ENCODE measurements at regions not wholly inside any gene's neighbourhood (a gene's known extent, or its start where the extent isn't known, plus 50 kb on each side); places are given as distances from the start of the nearest gene placed in this dataset.

DNA sequence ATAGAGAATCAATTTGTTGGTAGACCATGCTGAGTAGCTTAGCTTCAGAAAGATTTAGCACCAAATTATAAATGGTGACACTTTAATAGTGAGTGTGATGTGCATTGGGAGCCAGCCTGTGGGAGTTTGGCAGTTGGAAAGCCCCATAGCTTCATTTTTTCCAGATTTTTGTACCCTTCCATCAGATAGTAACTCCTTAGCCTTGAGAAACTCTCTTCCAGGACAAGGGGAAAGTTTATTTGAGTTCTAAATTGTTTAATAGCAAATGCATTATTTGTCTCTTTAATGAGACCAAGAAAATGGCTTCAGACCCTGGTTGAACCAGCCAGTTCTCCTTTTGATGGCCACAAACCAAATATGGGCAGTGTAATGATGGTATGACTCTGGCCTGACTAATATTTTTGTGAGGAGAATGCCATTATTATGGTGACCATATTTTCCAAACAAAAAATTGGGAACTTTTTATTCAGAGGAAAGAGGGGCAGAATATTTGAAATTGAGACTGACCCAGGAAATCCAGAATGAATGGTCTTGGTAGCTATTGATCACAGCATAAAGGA is 49.8 kb downstream of the PLCE1 start:
- no peak for DNase-seq

- no peak for DNase-seq
Observed at GRCh38 chr10:94046098-94046497, 52.4 kb downstream of the PLCE1 start.

GRCh38 chr10:94047293-94047692 is 53.6 kb downstream of the PLCE1 start:
- no peak for DNase-seq

GRCh38 chr10:94049911-94050310 is 56.2 kb downstream of the PLCE1 start:
- no peak for DNase-seq

GRCh38 chr10:94052281-94052680 is 58.5 kb downstream of the PLCE1 start:
- no peak for DNase-seq

DNA sequence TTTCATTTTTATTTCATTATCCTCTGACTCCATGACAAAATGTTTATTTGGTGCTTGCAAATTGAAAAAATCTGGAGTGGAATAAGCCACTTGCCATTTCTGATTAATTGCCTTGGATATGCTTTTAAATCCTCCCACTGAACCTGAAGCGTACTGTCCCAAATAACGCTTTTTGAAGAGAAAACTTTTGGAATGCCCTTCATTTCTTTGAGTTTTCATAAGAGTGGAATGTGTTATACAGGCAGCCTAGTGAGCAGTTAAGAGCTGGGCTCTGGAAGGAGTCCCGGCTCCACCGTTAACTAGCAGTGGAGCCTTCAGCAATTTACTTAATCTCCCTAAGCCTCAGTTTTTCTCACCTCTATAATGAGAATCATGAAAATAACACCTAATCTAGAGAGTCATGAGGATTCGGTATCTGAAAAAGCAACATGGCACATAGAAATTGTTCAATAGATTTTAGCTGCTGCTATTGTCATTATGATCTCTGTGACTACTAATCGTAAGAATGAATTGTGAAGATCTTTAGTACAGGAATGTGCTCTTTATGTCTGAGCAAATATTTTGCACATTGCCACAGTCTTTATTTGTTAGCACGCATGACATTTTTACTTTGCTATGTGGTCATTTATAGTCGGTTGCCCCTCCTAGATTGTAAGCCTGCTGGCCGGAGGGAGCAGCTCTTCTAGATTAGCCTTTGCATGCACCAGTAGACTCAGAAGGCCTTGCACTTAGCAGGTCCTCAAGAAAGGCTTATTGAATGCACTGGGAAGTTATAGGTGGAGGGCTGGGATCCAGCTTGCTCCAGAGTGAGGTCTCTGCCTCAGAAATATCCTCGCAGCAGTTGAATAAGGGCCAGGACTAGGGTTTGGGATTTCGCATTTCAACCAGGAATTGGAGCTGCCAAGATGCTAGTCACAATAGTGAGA is 59.4 kb downstream of the PLCE1 start:
- peak; percentile 74 for DNase-seq

DNA sequence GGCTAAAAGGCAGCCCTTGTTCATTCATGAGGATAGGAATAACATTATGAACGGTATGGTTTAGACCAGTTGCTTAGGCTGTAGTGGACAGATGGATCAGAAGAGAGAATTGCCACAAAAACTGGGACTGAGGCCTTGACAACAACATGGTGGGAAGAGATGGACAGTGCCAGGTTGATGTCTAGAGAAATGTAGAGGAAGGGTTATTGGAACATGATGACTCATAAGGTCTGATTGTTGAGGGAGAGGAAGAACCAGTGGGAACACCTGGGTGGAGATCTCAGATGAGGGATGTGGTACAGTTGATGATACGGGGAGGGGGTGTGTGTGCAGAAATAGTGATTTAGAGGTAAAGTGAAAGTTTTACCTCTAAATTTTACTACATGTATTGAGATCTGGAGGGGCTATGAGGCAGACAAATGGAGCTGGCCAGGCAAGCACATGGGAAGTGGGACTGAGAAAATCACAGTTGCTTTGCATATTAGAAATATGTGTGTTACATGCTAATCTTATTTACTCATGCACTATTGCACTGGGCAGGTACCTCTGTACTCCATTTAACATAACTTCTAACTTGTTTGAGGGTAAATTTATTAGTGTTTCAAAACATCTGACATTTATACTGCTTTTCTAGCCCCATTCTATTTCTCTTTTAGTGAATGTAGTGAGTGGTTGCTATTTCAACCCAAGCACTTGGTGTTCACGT is 65.6 kb downstream of the PLCE1 start:
- DNase-seq = no peak

DNA sequence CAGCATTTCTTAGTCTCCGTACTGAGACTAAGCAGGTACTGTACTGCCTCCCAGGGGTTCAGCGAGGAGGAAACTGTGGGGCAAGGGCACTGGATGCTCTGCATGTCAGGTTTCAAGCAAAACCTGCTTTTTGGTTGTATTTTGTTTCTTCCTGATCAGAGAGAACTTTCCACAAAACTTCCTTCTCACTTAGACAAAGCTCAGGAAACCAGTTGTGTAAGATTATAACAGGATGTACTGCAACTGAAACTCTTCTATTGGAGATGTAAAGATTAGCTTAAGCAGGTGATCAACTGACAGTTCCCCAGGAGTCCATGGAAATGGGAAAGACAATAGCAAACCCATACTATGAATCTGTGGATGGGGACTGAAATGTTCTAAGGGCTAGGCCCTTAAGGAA is 67.3 kb downstream of the PLCE1 start:
- DNase-seq = no peak

- DNase-seq = no peak
Observed at GRCh38 chr10:94062611-94063010, 68.9 kb downstream of the PLCE1 start.

GRCh38 chr10:94065362-94065761 is 71.6 kb downstream of the PLCE1 start:
- DNase-seq = no peak

DNA sequence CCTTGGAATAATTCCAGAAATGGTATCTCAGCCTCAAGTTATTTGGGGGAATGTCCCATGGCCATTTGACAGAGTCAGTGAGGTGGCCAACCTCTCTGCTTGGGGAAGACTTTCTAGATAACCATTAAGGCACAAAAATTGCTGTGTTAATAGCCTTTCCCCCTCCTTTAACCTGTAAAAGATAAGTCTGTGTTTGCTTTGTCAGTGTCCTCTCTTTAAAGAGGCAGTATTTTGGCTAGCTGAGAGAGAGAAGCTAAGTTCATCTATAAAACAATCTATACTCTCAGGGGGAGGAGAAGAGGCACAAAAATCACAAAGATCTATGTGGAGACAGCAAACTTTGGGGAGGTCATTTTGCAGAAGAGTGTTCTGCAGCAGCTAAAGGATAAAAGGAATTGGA is 72.1 kb downstream of the PLCE1 start:
- DNase-seq = no peak

- peak; percentile 70 for DNase-seq
Observed at GRCh38 chr10:94066411-94066810, 72.7 kb downstream of the PLCE1 start.

- DNase-seq = no peak
Observed at GRCh38 chr10:94069884-94070283, 76.2 kb downstream of the PLCE1 start.

- no peak for DNase-seq
Observed at GRCh38 chr10:94074462-94074861, 80.7 kb downstream of the PLCE1 start.

GRCh38 chr10:94075506-94075905 is 81.8 kb downstream of the PLCE1 start:
- DNase-seq = peak; percentile 34

- peak; percentile 89 for DNase-seq
Observed at GRCh38 chr10:94076325-94076841, 82.7 kb downstream of the PLCE1 start.

GRCh38 chr10:94077042-94077441 is 83.3 kb downstream of the PLCE1 start:
- DNase-seq = no peak

DNA sequence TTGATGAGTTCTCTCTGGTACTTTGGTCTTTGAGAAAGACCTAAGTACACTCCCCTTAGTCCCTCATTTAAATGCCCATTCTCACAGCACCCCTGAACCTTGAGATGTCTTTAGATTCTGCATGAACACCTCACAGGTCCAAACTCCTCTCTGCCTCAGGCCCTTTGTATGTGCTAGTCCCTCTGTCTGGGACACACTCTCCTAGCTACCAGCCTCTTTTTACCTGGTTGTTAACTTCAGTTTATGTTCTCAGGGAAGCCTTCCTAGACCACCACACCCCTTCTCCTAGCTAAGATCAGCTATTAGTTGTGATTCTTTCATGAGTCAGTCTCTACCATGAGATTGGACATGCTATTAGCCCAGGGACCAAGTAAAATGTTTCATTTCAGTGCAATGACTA is 86.4 kb downstream of the PLCE1 start:
- DNase-seq = no peak

DNA sequence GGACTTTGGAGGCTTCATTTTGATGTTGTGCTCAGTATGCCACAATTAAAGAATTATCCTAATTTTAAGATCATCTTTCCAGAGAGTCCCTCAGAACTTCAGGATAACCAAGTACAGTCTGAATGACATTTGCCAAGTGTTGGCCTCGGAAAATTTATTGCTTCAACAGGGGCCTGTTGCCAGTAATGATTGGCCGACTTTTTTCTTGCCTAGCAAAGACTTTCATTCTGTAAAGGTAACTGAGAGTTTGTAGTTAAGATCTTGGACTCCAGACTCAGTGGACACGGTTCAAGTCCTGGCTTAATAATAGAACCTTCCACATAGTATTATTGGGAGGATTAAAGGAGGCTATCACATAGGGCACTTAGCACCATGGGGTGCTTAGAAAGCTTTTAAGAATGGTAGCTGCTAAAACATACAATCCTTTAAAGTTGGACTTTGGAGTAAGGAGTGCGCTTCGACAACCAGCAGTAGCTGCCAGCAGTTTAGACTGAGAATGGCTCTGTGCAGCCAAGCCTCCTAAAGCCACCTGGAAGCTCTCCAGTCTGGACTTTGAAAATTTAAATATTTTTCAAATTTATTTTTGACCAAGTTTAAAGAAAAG is 90.0 kb downstream of the PLCE1 start:
- peak; percentile 31 for DNase-seq

GRCh38 chr10:94084344-94084743 is 90.6 kb downstream of the PLCE1 start:
- no peak for DNase-seq

- no peak for DNase-seq
Observed at GRCh38 chr10:94085288-94085687, 91.6 kb downstream of the PLCE1 start.

DNA sequence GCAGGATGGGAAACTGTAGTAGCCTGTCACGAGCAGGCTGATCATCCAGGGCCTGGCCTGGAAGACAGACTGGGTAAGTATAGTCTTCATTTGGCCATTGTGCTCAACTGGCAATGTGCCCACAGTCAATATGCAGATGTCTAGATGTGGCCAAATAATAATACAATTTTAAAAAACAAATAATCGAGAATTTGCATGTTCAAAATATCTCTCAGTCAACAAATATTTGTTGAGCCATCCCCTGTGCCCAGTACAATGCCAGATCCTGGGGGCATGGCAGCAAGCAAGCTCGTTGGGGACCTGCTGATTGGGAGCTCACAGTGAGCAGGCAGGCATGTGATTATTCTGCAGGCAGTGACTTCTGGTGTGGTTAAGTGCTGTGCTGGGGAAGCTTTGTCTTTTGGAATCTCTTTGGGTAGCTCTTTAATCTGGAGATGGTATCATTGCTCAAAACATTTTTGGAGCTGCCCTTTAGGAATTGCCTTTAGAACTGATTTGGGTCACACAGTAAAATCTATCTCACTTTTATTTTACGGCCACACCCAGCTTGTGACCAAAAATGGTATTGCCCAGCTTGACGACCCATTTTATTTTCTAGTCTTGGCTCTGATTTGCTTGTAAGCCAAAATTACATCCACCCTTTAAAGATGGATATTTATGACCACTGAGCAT is 92.2 kb downstream of the PLCE1 start:
- DNase-seq = no peak
